ENCODE measurements at regions not wholly inside any gene's neighbourhood (a gene's known extent, or its start where the extent isn't known, plus 50 kb on each side); places are given as distances from the start of the nearest gene placed in this dataset.

DNA sequence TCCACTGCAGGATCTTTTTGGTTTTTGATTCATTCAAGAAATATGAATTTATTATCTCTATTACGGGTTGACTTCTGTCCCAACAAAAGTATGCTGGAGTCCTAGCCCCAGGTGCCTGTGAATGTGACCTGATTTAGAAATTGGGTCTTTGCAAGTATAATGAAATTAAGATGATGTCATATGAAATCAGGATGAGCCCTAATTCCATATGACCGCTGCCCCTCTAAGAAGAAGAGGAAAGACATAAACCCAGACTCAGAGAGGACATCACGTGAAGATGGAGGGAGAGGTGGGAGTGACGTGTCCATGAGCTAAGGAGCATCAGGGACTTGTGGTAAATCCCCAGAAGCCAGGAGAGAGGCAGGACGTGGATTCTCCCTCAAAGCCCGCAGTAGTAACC, 287.1 kb downstream of the LPIN1 start:
- DNase-seq, result no peak

GRCh38 chr2:12034382-12034781, 287.9 kb downstream of the LPIN1 start:
- no peak for DNase-seq

DNA sequence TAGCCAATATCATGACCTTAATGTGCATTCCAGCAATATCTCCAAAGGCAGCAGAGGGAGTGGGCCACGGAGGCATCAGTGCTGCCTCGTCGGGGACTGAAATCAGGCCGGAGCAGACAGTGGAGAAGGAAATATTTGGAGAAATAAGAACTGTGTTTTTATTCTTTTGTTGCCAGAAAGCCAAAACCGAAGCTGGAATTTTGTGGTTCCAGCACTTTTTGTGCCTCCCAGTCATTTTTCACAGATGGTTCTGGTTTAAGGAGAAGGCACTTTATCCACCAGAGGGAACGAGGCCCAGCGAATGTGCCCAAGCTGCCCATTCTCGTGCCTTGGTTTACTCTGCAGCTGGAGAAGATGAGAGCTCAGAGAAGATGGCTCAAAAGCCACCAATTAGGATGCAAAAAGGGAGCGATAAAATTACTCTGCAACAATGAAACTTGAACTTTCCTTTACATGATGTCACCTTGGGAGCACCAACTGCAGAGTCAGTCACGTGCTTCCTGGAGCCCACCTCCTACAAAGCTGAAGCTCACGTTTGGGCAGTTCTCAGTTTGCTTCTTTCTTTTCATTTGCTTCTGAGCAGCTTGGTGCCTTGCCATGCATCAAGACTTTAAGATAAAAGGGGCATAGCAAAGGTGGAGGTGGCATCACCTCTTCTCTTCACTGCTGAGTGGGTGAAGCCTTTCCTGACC, 288.7 kb downstream of the LPIN1 start:
- DNase-seq, result no peak

GRCh38 chr2:12035956-12036639, 289.7 kb downstream of the LPIN1 start:
- DNase-seq, result no peak

DNA sequence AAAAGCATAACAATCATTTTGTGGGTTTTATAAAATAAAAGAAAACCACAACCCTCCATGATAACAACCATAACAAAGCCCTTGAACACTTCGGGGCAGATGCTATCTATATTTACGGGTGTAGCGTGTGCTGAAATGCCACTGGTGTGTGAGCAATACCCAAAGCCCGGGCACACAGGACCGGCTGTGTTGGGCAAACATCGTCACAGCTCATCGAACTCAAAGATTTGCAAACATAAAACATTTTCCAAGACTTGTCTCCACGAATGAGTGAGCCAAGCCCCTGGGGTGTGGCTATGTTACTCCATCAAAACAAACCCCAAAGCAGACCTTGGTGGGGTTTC, 290.2 kb downstream of the LPIN1 start:
- no peak for DNase-seq

DNA sequence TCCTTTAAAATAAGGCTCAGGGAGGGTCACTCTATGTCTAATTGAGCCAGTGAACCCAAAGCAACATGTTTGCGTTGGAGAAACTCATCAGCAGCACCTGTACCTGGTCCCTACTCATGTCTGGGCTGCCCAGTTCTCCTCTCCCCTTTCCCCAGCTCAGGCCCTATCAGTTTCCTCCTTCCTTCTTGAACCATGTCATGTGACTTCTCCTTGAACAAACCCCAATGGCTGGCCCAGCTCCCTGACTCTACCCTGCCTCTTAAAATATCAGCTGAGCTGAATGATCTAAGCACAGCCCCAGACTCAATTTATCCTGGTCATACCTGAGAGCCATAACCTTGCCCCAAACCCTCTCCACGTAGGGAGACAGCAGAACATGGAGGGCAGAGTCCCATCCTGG, 290.9 kb downstream of the LPIN1 start:
- no peak for DNase-seq

DNA sequence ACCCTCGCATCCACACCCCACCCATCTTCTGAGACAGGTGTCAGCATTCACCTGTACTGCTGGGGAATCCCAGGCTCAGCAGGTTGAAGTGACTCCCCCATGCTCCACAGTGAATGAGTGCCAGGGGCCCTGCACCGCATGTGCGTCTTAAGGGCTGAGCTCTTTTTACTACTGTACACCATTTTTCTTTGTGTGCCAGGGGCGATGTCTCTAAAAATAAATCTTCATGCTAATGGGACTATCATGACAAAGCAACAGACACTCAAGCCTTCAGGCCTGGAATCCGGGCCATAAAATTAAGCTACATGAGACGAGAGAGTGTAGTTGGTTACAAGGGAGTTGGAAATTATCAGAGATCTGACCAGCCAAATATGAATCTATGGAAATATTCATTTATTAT, 294.8 kb downstream of the LPIN1 start:
- DNase-seq, result no peak

DNA sequence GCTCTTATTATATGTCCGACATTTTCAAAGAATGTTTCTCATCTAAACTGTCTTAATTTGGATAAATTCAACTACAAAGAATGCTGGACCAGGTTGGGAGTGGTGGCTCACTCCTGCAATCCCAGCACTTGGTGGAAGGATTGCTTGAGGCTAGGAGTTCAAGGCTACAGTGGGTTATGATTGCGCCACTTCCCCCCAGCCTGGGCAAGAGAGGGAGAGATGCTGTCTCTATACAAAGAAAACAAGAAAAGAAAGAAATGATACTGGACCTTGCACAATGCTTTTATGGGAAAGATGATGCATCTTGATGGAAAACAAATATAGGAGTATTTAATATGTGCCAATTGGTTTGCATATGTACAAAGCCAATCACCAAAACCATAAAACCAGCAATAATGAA, 296.7 kb downstream of the LPIN1 start:
- no peak for DNase-seq

DNA sequence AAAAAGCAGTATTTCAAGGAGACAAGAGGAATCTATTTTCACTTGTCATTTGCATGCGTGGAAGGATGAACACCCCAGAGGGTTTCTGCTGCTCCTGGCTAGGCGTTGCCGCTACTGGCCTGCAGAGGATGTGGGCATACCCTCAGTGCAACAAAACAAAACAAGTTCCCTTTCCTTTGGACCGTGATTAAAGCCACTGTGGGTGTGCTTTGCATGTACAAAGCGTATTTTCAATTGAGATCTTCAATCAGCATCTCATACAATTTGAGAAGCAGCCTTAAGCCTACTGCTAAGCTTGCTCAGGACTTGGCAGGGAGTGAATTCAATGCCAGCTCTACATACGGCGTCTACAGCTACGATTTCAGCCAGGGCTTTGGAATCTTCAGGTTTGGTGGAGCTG, 298.4 kb downstream of the LPIN1 start:
- DNase-seq, result no peak

GRCh38 chr2:12045864-12046291, 299.4 kb downstream of the LPIN1 start:
- no peak for DNase-seq

DNA sequence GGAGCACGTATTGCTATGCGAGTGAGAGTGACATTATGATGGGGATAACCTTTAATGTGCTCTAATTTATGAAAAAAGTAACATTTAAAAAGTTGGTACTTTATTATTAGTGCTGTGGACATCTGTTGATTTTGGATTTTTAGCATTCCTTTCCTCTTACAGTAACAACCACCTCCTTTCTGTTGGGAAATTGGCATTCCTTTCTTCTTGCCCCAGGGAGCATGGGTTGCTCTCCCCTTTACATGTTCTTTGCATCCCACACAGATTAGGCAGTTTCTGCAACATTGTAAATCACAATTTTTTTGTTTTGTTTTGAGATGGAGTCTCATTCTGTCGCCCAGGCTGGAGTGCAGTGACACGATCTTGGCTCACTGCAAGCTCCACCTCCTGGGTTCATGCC, 300.2 kb downstream of the LPIN1 start:
- no peak for DNase-seq

DNA sequence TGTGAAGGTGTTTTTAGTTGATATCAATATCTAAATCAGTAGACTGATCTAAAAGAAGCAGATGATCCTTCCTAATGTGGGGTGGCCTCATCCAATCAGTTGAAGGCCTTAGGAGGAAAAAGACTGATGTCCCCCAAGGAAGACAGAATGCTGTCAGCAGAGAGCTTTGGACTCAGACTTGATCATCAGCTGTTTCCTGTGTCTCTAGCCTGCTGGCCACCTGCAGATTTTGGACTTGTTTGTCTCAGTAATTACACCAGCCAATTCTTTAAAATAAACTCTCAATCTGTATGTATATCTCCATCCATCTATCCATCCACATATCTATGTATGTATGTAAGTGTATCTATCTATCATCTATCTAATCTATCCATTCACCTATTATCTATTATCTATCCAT, 301.3 kb downstream of the LPIN1 start:
- DNase-seq, result no peak

DNA sequence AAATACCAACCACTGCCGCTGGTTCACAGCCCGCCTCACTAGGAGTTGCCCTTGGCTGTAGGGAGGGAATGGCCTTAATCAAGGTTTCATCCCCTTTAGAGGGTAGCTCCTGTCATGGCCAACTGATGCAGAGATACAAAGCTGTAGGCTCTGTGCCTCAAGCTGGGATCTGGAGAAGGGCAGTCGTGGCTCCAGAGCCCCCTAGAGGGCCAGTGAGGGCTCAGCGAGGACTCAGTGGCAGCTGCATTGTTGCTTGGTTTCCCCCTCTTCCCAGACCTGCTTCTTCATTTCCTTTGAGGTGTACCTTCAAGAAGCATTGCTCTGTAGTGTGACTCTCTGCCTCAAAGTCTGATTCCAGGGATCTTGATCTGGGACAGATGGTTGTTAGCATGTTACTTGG, 302.1 kb downstream of the LPIN1 start:
- DNase-seq, result no peak

DNA sequence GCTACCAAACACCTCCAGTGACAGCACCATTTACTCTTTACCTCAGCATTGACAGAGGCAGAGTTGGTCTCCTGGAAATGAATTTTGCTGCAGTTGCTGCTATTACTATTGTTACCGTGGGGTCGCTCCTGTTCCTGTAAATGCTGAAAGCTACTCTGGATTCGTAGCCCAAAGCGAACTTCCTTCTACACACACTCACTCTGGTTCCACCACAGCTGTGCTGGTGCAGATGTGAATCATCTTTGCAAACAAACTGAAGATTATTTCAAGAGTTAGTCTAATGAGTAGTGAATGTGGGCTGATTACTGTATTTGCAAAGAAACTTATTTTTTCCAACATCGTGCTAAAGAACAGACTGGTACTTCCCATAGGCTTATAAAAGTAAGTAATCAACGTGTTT, 304.0 kb downstream of the LPIN1 start:
- no peak for DNase-seq

DNA sequence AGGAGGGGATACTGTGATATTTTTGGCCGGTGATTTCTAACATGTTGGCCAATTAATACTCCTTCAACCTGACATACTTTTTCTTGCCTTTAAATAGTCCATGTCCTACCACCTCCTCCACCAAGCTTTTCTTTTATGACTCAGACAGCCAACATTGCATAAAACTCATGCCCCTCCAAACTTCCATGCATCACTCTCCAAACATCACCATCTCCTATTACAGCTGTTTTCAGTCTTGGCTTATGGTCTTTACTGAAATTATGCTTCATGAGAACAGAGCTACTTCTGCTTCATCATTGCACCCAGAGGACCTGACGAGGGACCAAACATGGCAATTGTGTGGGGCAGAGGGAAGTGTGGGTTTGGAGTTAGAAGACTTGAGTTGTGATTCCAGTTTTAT, 305.4 kb downstream of the LPIN1 start:
- DNase-seq, result no peak

- DNase-seq, result no peak
Measured at GRCh38 chr2:12052796-12053195, 306.4 kb downstream of the LPIN1 start.

- no peak for DNase-seq
Measured at GRCh38 chr2:12054956-12055618, 308.7 kb downstream of the LPIN1 start.

- DNase-seq, result no peak
Measured at GRCh38 chr2:12057436-12058166, 311.2 kb downstream of the LPIN1 start.

DNA sequence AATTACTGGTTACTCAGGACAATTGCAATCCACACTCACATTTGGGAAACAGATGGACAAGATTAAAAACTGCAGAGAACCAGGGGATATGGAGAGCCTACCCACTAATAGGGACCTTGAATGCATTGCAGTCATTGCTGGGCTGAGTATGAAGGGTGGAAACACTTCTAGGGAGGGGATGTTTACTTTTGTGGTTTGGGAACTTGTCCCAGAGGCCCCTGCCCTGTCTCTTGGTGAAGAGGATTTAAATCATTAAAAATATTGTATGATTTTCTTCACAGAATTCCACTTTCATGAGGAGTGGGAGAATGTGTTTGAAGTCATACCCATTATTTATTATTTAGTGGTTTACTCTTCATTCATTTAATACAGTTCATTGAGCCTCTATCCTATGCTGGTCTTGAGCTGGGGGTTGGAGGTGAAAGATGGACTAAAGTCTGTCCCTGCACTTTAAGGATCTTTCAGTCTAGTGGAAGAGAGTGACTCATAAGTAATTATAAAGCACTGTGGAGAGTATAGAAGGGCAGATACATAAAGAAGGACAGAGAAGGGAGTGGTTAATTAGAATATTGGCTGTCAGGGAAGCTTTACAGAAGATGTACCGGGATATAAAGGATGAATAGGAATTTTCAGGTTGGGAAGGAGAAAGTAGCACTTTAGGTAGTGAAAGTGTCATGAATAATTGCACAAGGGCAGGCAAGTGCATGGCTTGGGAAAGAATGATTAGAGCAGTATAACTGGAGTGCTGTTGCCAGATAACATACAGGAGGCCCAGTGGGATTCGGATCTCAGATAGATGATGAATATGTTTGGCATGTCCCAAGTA, 313.4 kb downstream of the LPIN1 start:
- no peak for DNase-seq

DNA sequence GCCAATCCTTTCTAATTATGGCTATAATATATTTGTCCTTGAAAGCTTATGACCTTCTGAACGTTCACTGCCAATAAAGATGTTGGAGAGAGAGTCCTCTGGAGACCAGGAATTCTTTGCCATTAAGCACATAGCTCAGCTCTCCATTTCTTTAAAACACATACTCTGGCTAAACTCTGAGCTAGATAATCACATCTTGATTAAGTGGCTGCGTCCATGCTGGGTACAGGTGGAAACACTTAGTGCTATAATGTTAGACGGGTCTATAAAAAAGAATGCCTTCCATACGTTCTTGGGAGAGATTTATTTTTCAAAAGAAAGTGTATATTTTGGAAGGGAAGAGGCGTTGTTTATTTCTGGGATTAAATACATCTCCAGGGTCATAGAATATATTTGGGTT, 314.5 kb downstream of the LPIN1 start:
- no peak for DNase-seq

- DNase-seq, result no peak
Measured at GRCh38 chr2:12061286-12062052, 315.0 kb downstream of the LPIN1 start.

DNA sequence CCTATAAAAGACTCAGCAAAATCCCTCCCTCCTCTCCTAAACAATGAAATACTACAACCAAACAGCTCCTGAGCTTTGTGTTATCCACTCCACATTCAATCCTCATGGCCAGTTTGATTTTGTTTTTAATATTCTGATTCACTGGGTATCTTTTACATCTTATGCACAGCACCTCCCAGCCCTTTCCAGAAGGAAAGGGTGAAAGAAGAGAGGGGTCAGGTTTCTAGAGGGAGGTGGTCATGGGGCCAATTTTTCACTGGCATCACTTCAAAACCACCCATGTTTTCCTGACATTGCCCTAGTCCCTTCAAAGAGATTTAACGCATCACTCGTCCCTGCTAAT, 315.6 kb downstream of the LPIN1 start:
- DNase-seq, result no peak

Measured in NCI-H2029 (cell line).